ENCODE measurements at regions not wholly inside any gene's neighbourhood (a gene's known extent, or its start where the extent isn't known, plus 50 kb on each side); places are given as distances from the start of the nearest gene placed in this dataset.
"Not testable (repeated sequence)": the region's sequence is repeated elsewhere in the genome, so short reads cannot be mapped to it uniquely, and the experiment has no call there.

- TF ChIP-seq POLR2A, CTCF (IDR thresholded peaks at IDR 0.05): not testable (repeated sequence)
Measured at GRCh38 chr11:3537254-3537653, 104.5 kb downstream of the ART5 start.
